ENCODE measurements at regions not wholly inside any gene's neighbourhood (a gene's known extent, or its start where the extent isn't known, plus 50 kb on each side); places are given as distances from the start of the nearest gene placed in this dataset.
"Not testable (repeated sequence)": the region's sequence is repeated elsewhere in the genome, so short reads cannot be mapped to it uniquely, and the experiment has no call there.

- DNase-seq (ENCODE audit: low spot score), result no peak
These were observed 157.5 kb upstream of the AHI1 start for GRCh38 chr6:135655055-135655454.

DNA sequence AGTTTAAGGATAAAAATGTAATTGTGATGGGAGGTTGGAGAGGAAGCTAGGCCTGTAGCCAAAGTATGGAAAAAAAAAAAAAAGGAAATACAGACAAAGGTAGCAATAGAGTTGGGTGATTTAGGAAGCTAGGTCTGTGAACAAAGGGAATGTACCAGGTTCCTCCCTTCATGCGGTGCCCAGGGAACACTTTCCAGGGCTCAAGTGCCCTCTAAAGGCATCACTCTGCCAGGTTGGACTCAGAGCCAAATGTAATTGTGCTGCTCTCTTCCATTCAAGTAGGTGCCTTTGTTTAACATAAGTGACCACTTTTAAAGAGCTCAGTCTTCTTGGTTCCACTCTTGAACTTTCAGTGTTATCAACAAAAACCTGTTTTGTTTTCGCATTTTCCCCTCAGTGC, 159.7 kb upstream of the AHI1 start:
- DNase-seq (ENCODE audit: low spot score), result no peak

DNA sequence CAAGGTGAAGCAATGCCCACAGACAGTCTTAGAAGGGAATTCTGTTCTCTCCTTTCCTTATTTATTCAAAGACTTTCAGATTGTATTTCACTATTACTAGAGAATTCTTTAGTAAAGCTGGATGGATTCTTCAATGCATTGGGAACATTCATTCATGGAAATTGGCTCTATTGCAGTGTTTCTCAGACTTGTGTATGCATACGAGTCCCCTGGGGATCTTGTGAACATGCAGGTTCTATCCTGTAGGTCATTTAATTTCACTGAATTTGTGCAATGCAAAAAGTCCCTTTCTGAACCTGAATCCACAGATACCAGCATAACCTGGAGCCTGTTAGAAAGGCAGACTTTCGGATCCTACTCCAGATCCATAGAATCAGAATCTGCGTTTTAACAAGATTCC, 160.9 kb upstream of the AHI1 start:
- DNase-seq (ENCODE audit: low spot score), result no peak

DNA sequence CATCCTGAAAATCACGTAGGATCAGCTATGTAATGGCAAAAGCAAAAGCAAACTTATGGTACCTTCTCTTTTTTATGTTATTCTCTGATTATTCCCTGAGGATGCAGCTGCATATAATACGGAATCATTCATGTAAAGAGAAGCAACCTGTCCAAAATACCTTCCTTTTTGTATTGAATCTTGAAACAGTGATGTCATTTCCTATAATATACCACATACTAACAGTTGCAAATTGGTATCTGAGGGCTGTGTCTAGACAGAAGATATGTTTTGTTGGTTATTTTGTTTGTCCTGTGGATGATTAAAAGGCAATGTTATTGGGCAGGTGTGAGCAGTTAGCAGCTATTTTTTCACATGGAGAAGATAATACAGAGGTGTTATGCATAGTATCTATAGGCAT, 161.4 kb upstream of the AHI1 start:
- no peak for DNase-seq (ENCODE audit: low spot score)

GRCh38 chr6:135664527-135664926, 167.0 kb upstream of the AHI1 start:
- no peak for DNase-seq (ENCODE audit: low spot score)

- no peak for DNase-seq (ENCODE audit: low spot score)
These were observed 168.4 kb upstream of the AHI1 start for GRCh38 chr6:135665935-135666334.

- DNase-seq (ENCODE audit: low spot score), result no peak
These were observed 170.3 kb upstream of the AHI1 start for GRCh38 chr6:135667691-135668455.

DNA sequence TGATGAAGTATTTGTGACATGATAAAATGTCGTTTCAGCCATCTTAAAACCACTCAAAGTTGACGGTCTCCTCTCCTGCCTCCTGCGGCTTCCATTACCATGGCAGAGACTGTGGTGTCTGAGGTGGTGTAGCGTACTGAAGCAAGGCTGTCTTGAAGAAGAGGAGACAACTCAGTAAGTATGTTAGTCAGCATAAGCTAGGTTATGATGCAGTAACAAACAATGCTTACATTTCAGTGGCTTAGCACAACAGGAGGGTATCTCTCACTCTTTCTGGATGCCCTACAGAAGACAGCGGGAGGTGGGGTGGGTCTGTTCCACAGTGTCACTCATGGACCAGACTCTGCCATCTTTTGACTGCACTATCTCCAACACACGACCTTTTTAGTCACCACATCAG, 174.7 kb upstream of the AHI1 start:
- DNase-seq (ENCODE audit: low spot score), result no peak

DNA sequence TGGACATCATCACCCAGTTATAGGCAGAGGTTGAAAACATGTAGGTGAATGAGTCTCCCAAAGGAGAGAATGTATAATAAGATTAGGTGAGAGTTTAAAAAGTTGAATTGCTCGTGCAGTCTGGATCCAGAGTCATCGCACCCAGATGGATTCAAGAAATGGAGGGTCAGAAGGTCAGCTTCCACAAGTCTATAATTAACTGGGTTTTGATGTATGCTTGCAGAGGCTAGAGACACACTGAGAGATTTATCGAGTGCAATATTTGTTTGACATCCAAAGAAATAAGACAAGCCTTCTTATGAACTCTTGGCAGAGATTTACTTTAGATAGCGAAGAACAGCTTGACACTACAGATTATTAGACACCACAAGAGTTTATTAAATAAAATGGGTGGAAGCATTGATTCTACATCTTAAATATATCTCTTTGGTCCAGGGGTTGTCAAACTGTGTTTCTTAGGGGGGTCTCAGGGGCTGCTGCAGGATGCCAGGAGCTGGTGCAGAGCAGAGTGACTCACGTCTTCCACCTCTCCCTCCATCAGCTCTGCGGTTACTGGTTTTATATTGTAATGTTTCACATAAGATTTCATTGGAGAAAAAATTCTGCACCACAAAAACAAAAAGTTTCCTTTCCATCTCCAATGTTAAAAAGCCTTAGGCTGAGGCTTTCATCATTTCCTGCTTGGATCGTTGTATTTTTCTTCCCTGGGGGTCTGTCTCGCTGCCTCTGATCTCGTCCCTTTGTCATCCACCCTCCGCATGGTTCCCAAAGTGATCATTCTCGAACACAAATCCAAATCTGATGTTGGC, 176.2 kb upstream of the AHI1 start:
- DNase-seq (ENCODE audit: low spot score), result no peak

- no peak for DNase-seq (ENCODE audit: low spot score)
These were observed 176.5 kb upstream of the PDE7B start for GRCh38 chr6:135675026-135675425.

- DNase-seq (ENCODE audit: low spot score), result peak; percentile 18
These were observed 175.6 kb upstream of the PDE7B start for GRCh38 chr6:135675862-135676261.

GRCh38 chr6:135680964-135681913, 170.3 kb upstream of the PDE7B start:
- DNase-seq (ENCODE audit: low spot score), result no peak

- DNase-seq (ENCODE audit: low spot score), result no peak
These were observed 164.7 kb upstream of the PDE7B start for GRCh38 chr6:135686784-135687301.

DNA sequence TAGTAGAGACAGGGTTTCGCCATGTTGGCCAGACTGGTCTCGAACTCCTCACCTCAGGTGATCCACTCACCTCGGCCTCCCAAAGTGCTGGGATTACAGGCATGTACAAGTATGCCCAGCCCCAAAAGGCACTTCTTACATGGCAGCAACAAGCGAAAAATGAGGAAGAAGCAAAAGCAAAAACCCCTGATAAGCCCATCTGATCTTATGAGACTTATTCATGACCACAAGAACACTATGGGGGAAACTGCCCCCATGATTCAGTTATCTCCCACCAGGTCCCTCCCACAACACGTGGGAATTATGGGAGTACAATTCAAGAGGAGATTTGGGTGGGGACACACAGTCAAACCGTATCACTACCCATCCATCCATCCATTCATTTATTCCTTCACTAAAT, 163.0 kb upstream of the PDE7B start:
- DNase-seq (ENCODE audit: low spot score), result not testable (repeated sequence)

- DNase-seq (ENCODE audit: low spot score), result no peak
These were observed 159.1 kb upstream of the PDE7B start for GRCh38 chr6:135692426-135692825.

- DNase-seq (ENCODE audit: low spot score), result no peak
These were observed 157.6 kb upstream of the PDE7B start for GRCh38 chr6:135693811-135694370.

GRCh38 chr6:135699705-135700104, 151.8 kb upstream of the PDE7B start:
- no peak for DNase-seq (ENCODE audit: low spot score)

DNA sequence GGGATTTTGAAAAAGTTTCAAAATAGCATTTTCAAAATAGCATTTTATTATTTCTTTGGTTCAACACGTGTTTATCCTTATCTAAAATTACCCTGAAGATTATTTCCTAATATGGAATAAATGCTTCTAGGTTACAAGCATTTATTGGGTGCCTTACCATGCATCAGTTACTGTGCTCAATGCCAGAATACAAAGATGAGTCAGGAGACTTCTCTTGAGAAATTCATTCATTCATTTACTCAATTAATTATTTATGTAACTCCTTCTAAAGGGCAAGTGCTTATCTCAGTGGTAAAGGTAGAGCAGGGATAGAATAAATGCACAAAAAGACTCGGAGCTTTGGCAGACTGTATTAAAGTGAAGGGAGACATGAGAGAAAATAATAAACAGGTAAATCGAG, 150.1 kb upstream of the PDE7B start:
- DNase-seq (ENCODE audit: low spot score), result no peak

- no peak for DNase-seq (ENCODE audit: low spot score)
These were observed 148.5 kb upstream of the PDE7B start for GRCh38 chr6:135703007-135703406.

DNA sequence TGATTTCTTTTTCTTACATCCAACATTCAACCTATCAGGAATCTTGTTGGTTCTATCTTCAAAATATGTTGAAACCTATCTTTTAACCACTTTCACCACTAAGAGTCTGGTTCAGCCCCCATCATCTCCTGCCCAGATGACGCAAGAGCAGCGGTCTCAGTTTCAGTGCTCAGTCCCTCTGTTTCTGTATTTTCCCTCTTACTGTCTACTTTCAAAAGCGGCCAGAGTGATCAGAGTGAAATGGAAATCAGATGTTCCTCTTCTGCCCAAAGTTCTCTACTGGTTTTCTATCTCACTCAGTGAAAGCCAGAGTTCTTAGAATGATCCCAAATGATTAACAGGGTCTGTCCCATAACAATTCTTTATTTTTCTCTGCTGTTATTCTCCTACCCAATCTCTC, 147.9 kb upstream of the PDE7B start:
- DNase-seq (ENCODE audit: low spot score), result no peak

DNA sequence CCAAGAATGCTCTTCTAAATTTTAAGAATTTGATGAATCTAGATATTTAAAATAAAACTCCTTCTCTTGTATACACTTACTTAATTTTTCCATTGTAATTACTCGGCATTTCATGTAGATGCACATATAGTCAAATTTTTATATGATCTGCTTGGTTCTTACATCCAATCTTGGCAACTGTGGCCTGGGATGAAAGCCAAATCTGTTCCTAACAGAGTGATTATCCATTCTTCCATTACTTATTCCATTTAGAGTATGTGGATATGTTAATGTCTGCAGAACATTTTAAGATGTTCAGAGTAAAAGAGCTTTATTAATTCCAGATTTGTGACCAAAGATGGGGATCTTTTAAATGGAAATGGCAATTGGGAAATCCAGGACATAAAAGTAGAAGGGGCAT, 144.1 kb upstream of the PDE7B start:
- DNase-seq (ENCODE audit: low spot score), result no peak

GRCh38 chr6:135710042-135710441, 141.5 kb upstream of the PDE7B start:
- no peak for DNase-seq (ENCODE audit: low spot score)
